ENCODE measurements at regions not wholly inside any gene's neighbourhood (a gene's known extent, or its start where the extent isn't known, plus 50 kb on each side); places are given as distances from the start of the nearest gene placed in this dataset.
"Not testable (repeated sequence)": the region's sequence is repeated elsewhere in the genome, so short reads cannot be mapped to it uniquely, and the experiment has no call there.

- DNase-seq, result no peak
- H3K36me3 ChIP-seq (ENCODE audit: control insufficient read depth in 4 of 4, insufficient read depth in 4 of 4, low read length in 3 of 4), result no peaks in the 10 kb centered on the region
- POLR2A ChIA-PET, result no interaction called here
- H3K4me1 ChIP-seq (ENCODE audit: control extremely low read depth in 1 of 4, control insufficient read depth in 4 of 4, insufficient read depth in 4 of 4, low read length in 3 of 4), result peaks cover 0 to 7% (median 4%) of the 10 kb centered on the region in 4 experiments
- peaks cover 0 to 5% (median 0%) of the 10 kb centered on the region in 5 experiments for H3K9me3 ChIP-seq (ENCODE audit: control extremely low read depth in 1 of 5, control insufficient read depth in 4 of 5, insufficient read depth in 2 of 5, low read depth in 1 of 5, low read length in 4 of 5)
- CTCF ChIA-PET, result no interaction called here
- H3K27me3 ChIP-seq (replicated peaks in 2 of 5; ENCODE audit: control insufficient read depth in 4 of 5, insufficient read depth in 5 of 5, low read length in 4 of 5), result no peaks in the 10 kb centered on the region
- H3K27ac ChIP-seq (ENCODE audit: insufficient read depth in 1 of 2, low read depth in 1 of 2, low read length in 2 of 2, poor library complexity in 1 of 2, severe bottlenecking in 2 of 2), result no peak overlapping the region
- 100% methylated on average over 1 of the region's 4 CpGs for WGBS (ENCODE audit: insufficient coverage)
- H3K4me3 ChIP-seq (ENCODE audit: control insufficient read depth in 1 of 7, extremely low read depth in 1 of 7, insufficient read depth in 4 of 7, low read depth in 2 of 7, low read length in 6 of 7), result no peak overlapping the region
These were observed 239.1 kb upstream of the SETMAR start for GRCh38 chr3:4063916-4064574.

- ChIA-PET CTCF (no interaction called here), POLR2A (no interaction called here)
- Histone ChIP-seq H3K9me3 (ENCODE audit: control extremely low read depth in 1 of 5, control insufficient read depth in 4 of 5, insufficient read depth in 2 of 5, low read depth in 1 of 5, low read length in 4 of 5) (peaks cover 0 to 5% (median 0%) of the 10 kb centered on the region in 5 experiments), H3K4me1 (ENCODE audit: control extremely low read depth in 1 of 4, control insufficient read depth in 4 of 4, insufficient read depth in 4 of 4, low read length in 3 of 4) (peaks cover 0 to 7% (median 4%) of the 10 kb centered on the region in 4 experiments), H3K27me3 (replicated peaks in 2 of 5; ENCODE audit: control insufficient read depth in 4 of 5, insufficient read depth in 5 of 5, low read length in 4 of 5) (no peaks in the 10 kb centered on the region), H3K4me3 (ENCODE audit: control insufficient read depth in 1 of 7, extremely low read depth in 1 of 7, insufficient read depth in 4 of 7, low read depth in 2 of 7, low read length in 6 of 7) (no peak overlapping the region), H3K36me3 (ENCODE audit: control insufficient read depth in 4 of 4, insufficient read depth in 4 of 4, low read length in 3 of 4) (no peaks in the 10 kb centered on the region), H3K27ac (ENCODE audit: insufficient read depth in 1 of 2, low read depth in 1 of 2, low read length in 2 of 2, poor library complexity in 1 of 2, severe bottlenecking in 2 of 2) (no peak overlapping the region)
- 80% methylated on average over 1 of the region's 2 CpGs for WGBS (ENCODE audit: insufficient coverage)
- peak in 2 of 3 donors; percentile 2 to 17 for DNase-seq
These were observed 238.1 kb upstream of the SETMAR start for GRCh38 chr3:4065085-4065484.

DNA sequence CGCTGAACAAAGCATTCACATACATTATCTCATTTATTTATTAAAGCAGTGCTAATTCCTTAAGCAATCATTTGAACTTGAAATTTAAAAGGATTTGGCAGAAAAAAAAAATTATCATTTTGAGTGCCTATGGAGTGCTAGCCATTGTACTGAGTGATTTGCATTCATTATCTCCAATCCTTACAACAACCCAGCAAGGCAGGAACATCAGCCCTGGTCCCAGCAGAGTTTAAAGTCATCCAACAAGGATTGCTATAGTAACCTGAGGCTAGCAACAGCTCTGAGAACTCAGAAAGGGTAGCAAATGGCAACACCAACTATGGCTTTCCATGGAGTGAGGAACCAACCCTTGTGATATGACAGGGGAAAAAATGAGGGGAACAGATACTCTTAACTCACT, 237.6 kb upstream of the SETMAR start:
- WGBS (ENCODE audit: insufficient coverage), result no CpG with 5 or more reads among the region's 1 CpG
- no peaks in the 10 kb centered on the region for H3K36me3 ChIP-seq (ENCODE audit: control insufficient read depth in 4 of 4, insufficient read depth in 4 of 4, low read length in 3 of 4)
- H3K27ac ChIP-seq (ENCODE audit: insufficient read depth in 1 of 2, low read depth in 1 of 2, low read length in 2 of 2, poor library complexity in 1 of 2, severe bottlenecking in 2 of 2), result no peak overlapping the region
- H3K9me3 ChIP-seq (ENCODE audit: control extremely low read depth in 1 of 5, control insufficient read depth in 4 of 5, insufficient read depth in 2 of 5, low read depth in 1 of 5, low read length in 4 of 5), result peaks cover 0 to 5% (median 0%) of the 10 kb centered on the region in 5 experiments
- H3K27me3 ChIP-seq (replicated peaks in 2 of 5; ENCODE audit: control insufficient read depth in 4 of 5, insufficient read depth in 5 of 5, low read length in 4 of 5), result no peaks in the 10 kb centered on the region
- POLR2A ChIA-PET, result no interaction called here
- CTCF ChIA-PET, result no interaction called here
- no peak for DNase-seq
- H3K4me3 ChIP-seq (ENCODE audit: control insufficient read depth in 1 of 7, extremely low read depth in 1 of 7, insufficient read depth in 4 of 7, low read depth in 2 of 7, low read length in 6 of 7), result no peak overlapping the region
- H3K4me1 ChIP-seq (ENCODE audit: control extremely low read depth in 1 of 4, control insufficient read depth in 4 of 4, insufficient read depth in 4 of 4, low read length in 3 of 4), result peaks cover 0 to 7% (median 4%) of the 10 kb centered on the region in 4 experiments

DNA sequence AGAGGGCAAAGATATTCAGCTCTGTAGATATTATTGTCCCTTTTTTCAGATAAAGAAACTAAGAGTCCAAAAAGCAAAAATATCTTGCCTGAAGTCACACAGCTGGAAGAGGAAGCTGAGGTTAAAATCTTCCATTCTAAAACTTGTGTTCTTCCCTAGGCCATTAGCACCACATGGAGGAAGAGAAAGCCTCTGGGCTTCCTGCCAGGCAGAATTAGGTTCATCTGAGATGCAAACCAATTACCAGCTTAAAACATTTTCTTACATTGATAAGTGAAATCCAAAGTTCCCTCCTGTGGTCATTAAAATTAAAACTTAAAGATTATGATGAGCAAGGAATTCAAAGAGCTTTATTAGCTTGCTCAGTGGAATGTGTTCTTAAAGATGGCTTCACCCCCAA, 235.3 kb upstream of the SETMAR start:
- no peaks in the 10 kb centered on the region for H3K36me3 ChIP-seq (ENCODE audit: control insufficient read depth in 4 of 4, insufficient read depth in 4 of 4, low read length in 3 of 4)
- no peak overlapping the region for H3K27ac ChIP-seq (ENCODE audit: insufficient read depth in 1 of 2, low read depth in 1 of 2, low read length in 2 of 2, poor library complexity in 1 of 2, severe bottlenecking in 2 of 2)
- no peaks in the 10 kb centered on the region for H3K27me3 ChIP-seq (replicated peaks in 2 of 5; ENCODE audit: control insufficient read depth in 4 of 5, insufficient read depth in 5 of 5, low read length in 4 of 5)
- DNase-seq, result peak in 2 of 3 donors; percentile 48 to 61
- no peak overlapping the region for H3K4me3 ChIP-seq (ENCODE audit: control insufficient read depth in 1 of 7, extremely low read depth in 1 of 7, insufficient read depth in 4 of 7, low read depth in 2 of 7, low read length in 6 of 7)
- peaks cover 0 to 7% (median 4%) of the 10 kb centered on the region in 4 experiments for H3K4me1 ChIP-seq (ENCODE audit: control extremely low read depth in 1 of 4, control insufficient read depth in 4 of 4, insufficient read depth in 4 of 4, low read length in 3 of 4)
- ChIA-PET POLR2A (no interaction called here), CTCF (no interaction called here)
- no peaks in the 10 kb centered on the region for H3K9me3 ChIP-seq (ENCODE audit: control extremely low read depth in 1 of 5, control insufficient read depth in 4 of 5, insufficient read depth in 2 of 5, low read depth in 1 of 5, low read length in 4 of 5)

DNA sequence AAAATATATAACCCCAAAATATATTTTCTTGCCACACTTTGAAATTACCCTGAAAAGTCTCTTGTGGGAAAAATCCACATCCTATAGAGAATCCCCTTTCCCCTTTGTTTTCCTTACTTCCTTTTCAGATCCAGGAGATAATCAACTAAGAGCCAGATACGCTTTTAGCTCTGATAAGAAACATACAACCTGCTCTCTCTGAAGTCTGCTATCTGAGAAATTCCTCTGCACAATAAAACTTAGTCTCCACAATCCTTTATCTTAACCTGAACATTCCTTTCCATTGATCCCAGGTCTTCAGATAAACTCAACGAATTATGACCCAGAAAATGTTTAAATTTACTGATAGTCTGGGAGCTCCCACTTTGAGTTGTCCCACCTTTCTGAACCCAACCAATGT, 233.4 kb upstream of the SETMAR start:
- 100% methylated on average over 2 of the region's 2 CpGs for WGBS (ENCODE audit: insufficient coverage)
- no peaks in the 10 kb centered on the region for H3K27me3 ChIP-seq (replicated peaks in 2 of 5; ENCODE audit: control insufficient read depth in 4 of 5, insufficient read depth in 5 of 5, low read length in 4 of 5)
- H3K4me3 ChIP-seq (ENCODE audit: control insufficient read depth in 1 of 7, extremely low read depth in 1 of 7, insufficient read depth in 4 of 7, low read depth in 2 of 7, low read length in 6 of 7), result no peak overlapping the region
- DNase-seq, result no peak
- H3K27ac ChIP-seq (ENCODE audit: insufficient read depth in 1 of 2, low read depth in 1 of 2, low read length in 2 of 2, poor library complexity in 1 of 2, severe bottlenecking in 2 of 2), result no peak overlapping the region
- no peaks in the 10 kb centered on the region for H3K36me3 ChIP-seq (ENCODE audit: control insufficient read depth in 4 of 4, insufficient read depth in 4 of 4, low read length in 3 of 4)
- ChIA-PET POLR2A (no interaction called here), CTCF (no interaction called here)
- peaks cover 0 to 7% (median 4%) of the 10 kb centered on the region in 4 experiments for H3K4me1 ChIP-seq (ENCODE audit: control extremely low read depth in 1 of 4, control insufficient read depth in 4 of 4, insufficient read depth in 4 of 4, low read length in 3 of 4)
- no peaks in the 10 kb centered on the region for H3K9me3 ChIP-seq (ENCODE audit: control extremely low read depth in 1 of 5, control insufficient read depth in 4 of 5, insufficient read depth in 2 of 5, low read depth in 1 of 5, low read length in 4 of 5)

GRCh38 chr3:4071481-4072184, 231.5 kb upstream of the SETMAR start:
- Histone ChIP-seq H3K27me3 (replicated peaks in 2 of 5; ENCODE audit: control insufficient read depth in 4 of 5, insufficient read depth in 5 of 5, low read length in 4 of 5) (no peaks in the 10 kb centered on the region), H3K4me1 (ENCODE audit: control extremely low read depth in 1 of 4, control insufficient read depth in 4 of 4, insufficient read depth in 4 of 4, low read length in 3 of 4) (peaks cover 0 to 7% (median 4%) of the 10 kb centered on the region in 4 experiments), H3K9me3 (ENCODE audit: control extremely low read depth in 1 of 5, control insufficient read depth in 4 of 5, insufficient read depth in 2 of 5, low read depth in 1 of 5, low read length in 4 of 5) (no peaks in the 10 kb centered on the region), H3K4me3 (ENCODE audit: control insufficient read depth in 1 of 7, extremely low read depth in 1 of 7, insufficient read depth in 4 of 7, low read depth in 2 of 7, low read length in 6 of 7) (no peak overlapping the region), H3K36me3 (ENCODE audit: control insufficient read depth in 4 of 4, insufficient read depth in 4 of 4, low read length in 3 of 4) (no peaks in the 10 kb centered on the region), H3K27ac (ENCODE audit: insufficient read depth in 1 of 2, low read depth in 1 of 2, low read length in 2 of 2, poor library complexity in 1 of 2, severe bottlenecking in 2 of 2) (no peak overlapping the region)
- WGBS (ENCODE audit: insufficient coverage), result 84% methylated on average over 5 of the region's 5 CpGs
- peak in 1 of 3 donors; percentile 15 for DNase-seq
- ChIA-PET POLR2A (no interaction called here), CTCF (no interaction called here)

DNA sequence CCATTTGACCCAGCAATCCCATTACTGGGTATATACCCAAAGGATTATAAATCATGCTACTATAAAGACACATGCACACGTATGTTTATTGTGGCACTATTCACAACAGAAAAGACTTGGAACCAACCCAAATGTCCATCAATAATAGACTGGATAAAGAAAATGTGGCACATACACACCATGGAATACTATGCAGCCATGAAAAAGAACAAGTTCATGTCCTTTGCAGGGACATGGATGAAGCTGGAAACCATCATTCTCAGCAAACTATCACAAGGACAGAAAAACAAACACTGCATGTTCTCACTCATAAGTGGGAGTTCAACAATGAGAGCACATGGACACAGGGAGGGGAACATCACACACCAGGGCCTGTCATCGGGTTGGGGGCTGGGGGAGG, 225.9 kb upstream of the SETMAR start:
- H3K27ac ChIP-seq (ENCODE audit: insufficient read depth in 1 of 2, low read depth in 1 of 2, low read length in 2 of 2, poor library complexity in 1 of 2, severe bottlenecking in 2 of 2); H3K4me1 ChIP-seq (ENCODE audit: control extremely low read depth in 1 of 4, control insufficient read depth in 4 of 4, insufficient read depth in 4 of 4, low read length in 3 of 4); H3K36me3 ChIP-seq (ENCODE audit: control insufficient read depth in 4 of 4, insufficient read depth in 4 of 4, low read length in 3 of 4); POLR2A ChIA-PET; CTCF ChIA-PET; H3K27me3 ChIP-seq (replicated peaks in 2 of 5; ENCODE audit: control insufficient read depth in 4 of 5, insufficient read depth in 5 of 5, low read length in 4 of 5); DNase-seq; H3K4me3 ChIP-seq (ENCODE audit: control insufficient read depth in 1 of 7, extremely low read depth in 1 of 7, insufficient read depth in 4 of 7, low read depth in 2 of 7, low read length in 6 of 7); H3K9me3 ChIP-seq (ENCODE audit: control extremely low read depth in 1 of 5, control insufficient read depth in 4 of 5, insufficient read depth in 2 of 5, low read depth in 1 of 5, low read length in 4 of 5): not testable (repeated sequence)
- 100% methylated on average over 1 of the region's 2 CpGs for WGBS (ENCODE audit: insufficient coverage)
